HG03575 (cell line): ENCODE measurements at regions not wholly inside any gene's neighbourhood (a gene's known extent, or its start where the extent isn't known, plus 50 kb on each side); places are given as distances from the start of the nearest gene placed in this dataset.

Experiments used
- ATAC-seq: cut with Tn5 transposase; IDR thresholded peaks from one replicate; pipeline ENCODE4 v1.9.1; 2021; ENCODE audit not compliant: unreplicated experiment, insufficient number of reproducible peaks, low FRiP score; ENCODE audit errors: extremely low read depth

DNA sequence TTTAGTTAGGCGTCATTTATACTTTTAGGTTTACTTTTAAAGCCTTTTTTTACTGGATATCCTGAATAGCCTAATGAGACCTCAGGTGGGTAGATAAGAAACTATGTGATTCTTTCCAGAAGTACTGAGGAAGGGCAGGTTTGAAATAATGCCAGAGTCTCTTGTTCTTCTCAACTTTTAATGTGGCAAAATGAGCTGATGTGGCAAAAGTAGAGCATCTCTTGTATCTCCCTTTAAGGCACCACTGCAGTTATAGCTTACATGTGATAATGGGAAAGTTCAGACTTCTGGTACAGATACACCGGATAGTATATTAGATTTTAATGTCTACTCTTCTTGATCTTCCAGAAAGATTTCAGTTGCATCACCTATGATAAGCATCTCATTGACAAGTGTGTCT is 1124.8 kb downstream of the LRFN5 start:
- no peak for ATAC-seq

GRCh38 chr14:42729681-42730080 is 1123.0 kb downstream of the LRFN5 start:
- ATAC-seq, result no peak

GRCh38 chr14:42719391-42719790 is 1112.7 kb downstream of the LRFN5 start:
- ATAC-seq, result no peak

- ATAC-seq, result no peak
Observed at GRCh38 chr14:42715316-42715715, 1108.6 kb downstream of the LRFN5 start.

- ATAC-seq, result no peak
Observed at GRCh38 chr14:42710071-42710470, 1103.4 kb downstream of the LRFN5 start.

GRCh38 chr14:42703501-42703900 is 1096.8 kb downstream of the LRFN5 start:
- no peak for ATAC-seq

GRCh38 chr14:42687421-42687820 is 1080.7 kb downstream of the LRFN5 start:
- no peak for ATAC-seq

DNA sequence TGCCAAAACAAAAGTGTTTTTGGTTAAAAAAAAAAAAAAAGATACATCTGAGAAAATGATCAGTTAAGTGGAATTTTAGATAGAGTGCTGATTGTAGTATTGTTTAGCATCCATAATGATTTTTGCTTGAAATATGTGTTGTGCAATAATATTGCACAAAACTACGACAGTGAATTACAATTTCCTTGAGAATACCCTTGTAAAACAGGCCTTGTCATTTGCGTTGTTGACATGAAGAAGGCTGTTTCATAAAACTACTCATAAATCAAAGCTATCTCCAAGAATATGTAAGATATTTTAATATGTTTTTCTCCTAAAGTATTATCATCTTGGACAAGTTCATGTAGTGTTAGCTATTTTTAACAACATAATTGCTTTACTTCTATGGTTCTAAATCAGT is 1077.0 kb downstream of the LRFN5 start:
- no peak for ATAC-seq

DNA sequence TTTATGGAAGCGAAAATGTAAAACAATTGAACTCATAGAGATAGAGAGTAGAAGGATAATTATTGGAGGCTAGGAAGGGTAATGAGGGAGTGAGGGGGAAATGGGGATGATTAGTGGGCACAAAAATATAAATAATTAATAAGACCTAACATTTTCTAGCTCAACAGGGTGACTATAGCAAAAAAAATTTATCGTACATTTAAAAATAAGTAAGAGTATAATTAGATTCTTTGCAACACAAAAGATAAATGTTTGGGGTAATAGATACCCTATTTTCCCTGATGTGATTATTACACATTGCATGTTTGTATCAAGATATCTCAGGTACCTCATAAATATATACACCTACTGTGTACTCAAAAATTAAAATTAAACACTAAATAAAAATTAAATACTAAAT is 1070.0 kb downstream of the LRFN5 start:
- ATAC-seq, result no peak

DNA sequence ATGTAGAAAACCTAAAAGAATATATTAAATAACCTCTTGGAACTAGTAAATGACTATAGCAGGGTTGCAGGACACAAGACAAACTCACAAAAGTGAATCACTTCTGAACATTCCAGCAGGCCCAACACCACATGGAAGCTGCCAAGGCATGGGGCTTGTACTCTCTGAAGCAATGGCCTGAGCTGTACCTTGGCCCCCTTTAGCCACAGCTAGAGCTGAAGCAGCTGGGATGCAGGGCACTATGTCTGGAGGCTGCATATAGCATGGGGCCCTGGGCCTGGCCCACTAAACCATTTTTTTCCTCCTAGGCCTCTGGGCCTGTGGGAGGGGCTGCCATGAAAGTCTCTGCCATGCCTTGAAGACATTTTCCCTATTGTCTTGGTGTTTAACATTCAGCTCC is 1067.3 kb downstream of the LRFN5 start:
- no peak for ATAC-seq

GRCh38 chr14:42671636-42672035 is 1065.0 kb downstream of the LRFN5 start:
- no peak for ATAC-seq

DNA sequence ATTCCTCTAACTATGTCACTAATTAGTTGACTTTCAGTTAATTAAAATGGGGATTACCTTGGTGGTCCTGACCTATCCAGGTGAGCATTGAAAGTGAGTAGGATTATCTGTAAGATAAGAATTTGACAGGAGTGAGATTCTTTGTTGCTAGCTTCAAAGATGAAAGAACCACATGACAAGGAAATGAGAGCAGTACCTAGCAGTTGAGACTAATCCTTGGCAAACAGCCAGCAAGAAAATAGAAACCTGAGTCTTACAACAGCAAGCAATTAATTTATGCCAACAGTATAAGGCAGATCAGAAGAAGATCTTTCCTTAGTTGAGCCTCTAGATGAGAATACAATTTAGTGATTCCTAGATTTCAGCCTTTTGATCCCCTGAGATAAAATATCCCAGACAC is 1058.4 kb downstream of the LRFN5 start:
- no peak for ATAC-seq

DNA sequence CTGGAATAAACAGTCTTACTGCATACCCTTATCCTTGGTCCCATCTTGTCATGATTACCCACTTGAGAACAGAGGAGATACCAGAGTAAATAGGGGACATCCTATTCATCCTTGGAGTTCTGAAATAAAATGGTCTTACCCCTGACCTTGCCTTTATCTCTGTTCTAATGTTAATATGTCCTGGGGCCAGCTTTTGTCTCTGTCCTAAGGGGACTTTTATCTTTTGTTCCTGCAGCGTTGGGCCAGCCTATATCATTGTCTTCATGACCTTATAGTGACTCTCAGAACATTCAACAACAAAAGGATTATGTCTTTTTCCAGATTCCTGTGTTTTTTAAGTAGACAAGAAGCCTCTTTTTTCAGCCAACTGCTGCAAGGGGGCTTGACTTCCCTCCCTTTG is 1057.5 kb downstream of the LRFN5 start:
- ATAC-seq, result no peak

GRCh38 chr14:42654707-42655106 is 1048.0 kb downstream of the LRFN5 start:
- no peak for ATAC-seq

DNA sequence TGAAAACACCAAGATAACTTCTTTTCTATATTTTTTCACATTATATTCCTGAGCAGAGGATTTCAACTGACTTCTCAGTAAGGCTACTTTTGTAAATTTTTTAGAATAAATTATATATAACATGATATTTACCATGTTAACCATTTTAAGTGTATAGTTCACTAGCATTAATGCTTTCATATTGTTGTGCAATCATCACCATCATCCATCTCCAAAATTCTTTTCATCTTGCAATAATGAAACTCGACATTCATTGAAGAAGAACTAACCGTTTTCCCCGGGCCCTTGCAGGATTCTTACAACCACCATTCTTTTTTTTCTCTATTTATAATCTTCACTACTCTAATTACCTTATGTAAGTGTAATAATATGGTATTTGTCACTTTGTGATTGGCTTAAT is 1036.1 kb downstream of the LRFN5 start:
- no peak for ATAC-seq

DNA sequence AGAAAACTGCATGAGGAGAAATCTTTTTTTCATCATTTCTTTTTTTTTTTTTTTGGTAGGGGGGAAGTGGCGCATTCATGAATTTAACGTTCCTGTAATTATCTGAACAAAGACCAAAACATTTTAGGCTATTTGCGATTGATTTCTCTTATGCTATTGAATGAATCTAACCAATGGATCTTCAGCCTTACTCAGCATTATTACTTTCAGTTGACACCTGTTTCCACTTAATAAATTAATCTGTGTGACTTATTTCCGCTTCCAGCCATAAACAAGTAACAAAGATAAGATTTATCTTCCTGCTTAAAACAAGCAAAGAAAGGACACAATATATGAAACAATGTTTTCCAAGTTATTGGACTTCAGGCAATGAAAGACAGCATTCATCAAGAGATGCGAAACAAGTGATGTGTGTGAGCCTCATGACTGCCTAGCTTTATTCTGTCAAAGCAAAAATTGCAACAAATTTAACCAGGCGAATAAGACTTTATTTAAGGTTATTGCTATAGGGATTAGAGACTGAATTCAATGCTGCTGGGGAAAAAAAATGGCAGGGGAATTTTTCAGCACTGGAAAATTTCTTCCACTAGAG is 1026.9 kb downstream of the LRFN5 start:
- no peak for ATAC-seq

DNA sequence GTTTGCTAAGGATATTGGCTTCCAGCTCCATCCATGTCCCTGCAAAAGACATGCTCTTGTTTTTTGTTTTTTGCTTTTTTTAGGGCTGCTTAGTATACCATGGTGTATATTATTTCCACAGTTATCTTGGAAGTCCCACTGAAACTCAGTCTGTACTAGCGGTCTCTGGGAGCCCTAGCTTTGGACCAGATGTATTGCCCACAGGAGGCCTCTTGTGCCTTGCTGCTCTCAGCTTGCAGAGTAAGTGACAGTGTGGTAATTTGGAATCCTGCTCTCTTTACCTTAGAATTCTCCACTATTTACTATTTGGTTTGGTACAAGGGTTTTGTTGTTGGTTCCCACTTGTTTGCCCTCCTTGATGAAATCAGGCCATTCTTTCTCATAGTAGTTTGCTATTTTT is 1022.9 kb downstream of the LRFN5 start:
- no peak for ATAC-seq

DNA sequence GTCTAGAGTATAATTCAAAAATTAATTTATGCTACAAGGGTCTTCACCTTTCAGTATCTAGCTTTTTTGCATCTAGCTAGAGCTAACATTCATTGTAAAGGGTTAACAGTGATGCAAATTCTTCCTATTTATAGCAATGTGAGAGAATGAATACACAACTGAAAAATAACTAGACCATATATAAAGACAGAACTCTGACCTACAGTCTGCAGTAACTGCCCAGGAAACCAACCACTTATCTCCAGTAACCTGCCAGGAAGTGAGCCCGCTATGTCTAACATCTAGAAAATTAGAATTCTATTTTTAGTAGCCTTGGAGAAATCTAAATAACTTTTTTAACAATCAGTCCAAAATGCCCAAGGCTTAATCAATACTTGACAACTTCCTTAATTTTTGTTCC is 1021.9 kb downstream of the LRFN5 start:
- no peak for ATAC-seq

GRCh38 chr14:42626986-42627385 is 1020.3 kb downstream of the LRFN5 start:
- ATAC-seq, result no peak

DNA sequence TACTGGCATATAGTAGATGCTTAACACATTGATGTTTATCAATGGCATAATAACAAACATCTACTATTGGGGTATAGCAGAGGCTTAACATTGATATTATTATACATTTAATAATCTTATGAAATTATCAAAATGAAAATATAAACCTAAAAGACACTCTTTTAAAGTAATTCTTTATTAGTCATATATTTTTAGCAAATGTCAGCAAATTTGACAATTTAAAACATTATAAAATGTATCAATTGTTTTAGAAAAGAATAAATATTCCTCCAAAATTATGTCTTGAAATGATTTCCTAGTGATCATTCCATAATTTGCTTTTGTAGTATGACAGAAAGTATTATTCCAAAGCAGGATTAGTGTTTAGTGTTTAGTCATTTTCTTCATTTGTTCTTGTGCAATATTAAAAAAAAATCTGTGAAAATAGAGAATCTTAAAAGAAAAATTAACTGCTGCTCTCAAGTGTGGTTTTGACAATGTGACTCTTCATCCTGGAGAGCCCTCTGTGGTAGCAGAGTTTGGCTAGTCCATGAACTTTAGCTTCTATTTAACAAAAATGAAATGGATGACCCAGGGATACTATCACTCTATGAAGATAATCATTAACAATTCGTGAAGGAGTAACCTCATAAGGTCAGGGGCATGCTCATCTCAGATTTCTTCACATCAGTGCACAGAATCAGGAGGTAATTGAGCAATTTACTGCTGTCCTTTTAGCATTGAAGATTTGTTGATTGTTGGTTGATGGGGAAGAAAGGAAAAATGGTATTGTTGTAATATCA is 1018.5 kb downstream of the LRFN5 start:
- no peak for ATAC-seq

DNA sequence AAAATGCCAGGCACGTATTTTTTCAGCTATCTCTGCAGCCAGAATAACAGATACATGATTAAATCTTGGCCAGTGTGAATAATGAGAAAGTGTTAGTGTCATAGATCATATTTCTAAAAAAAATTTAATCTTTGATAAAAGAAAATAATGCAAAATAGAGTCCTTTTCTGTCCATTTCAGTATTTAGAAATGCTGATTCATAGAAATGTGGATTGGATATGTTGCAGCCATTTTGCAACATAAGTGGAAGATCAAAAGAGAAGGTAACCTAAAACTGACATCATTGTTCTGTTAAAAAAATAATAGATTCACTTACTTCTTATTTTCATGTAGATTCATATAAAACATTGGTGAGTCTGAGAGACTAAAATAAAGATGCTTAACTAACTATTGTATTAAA is 1010.3 kb downstream of the LRFN5 start:
- no peak for ATAC-seq
